GM06990 (cell line): ENCODE measurements at regions not wholly inside any gene's neighbourhood (a gene's known extent, or its start where the extent isn't known, plus 50 kb on each side); places are given as distances from the start of the nearest gene placed in this dataset.

Experiments
- DNase-seq: peaks from one replicate; pipeline ENCODE4 v3.0.0-alpha.2; 2011; ENCODE audit not compliant: insufficient read length; ENCODE audit errors: extremely low read depth
- H3K27me3 ChIP-seq: replicated peaks from 2 replicates; pipeline ENCODE4 v1.6.0; 2011; ENCODE audit warnings: low read length; ENCODE audit not compliant: control insufficient read depth, insufficient read depth
- H3K36me3 ChIP-seq: 2 replicates; pipeline ENCODE4 v1.5.1; 2011; ENCODE audit warnings: low read length; ENCODE audit not compliant: control insufficient read depth, insufficient read depth
- H3K4me3 ChIP-seq: replicated peaks from 2 replicates; pipeline ENCODE4 v1.5.1; 2011; ENCODE audit warnings: low read depth, mild to moderate bottlenecking, control low read depth, low read length
- CTCF ChIP-seq: IDR thresholded peaks from 2 replicates; pipeline ENCODE4 v1.5.1; 2011; ENCODE audit warnings: low read length, control low read depth, mild to moderate bottlenecking, inconsistent platforms; ENCODE audit not compliant: insufficient read depth, poor library complexity, severe bottlenecking

DNA sequence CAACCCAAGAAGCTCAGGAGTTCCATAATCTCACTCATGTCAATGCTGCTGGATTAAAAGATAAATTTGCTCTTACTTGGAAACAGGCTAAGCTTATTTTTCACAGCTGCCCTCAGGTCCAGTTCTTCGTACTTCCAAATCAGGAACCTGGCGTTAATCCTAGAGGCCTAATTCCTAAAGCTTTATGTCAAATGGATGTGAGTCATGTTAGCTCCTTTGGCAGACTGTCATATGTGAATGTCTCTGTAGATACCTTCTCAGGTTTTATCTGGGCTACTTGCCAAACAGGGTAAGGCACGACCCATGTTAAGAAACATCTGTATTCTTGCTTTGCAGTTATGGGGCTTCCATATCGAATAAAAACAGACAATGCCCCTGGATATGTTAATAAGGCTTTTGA, 504.6 kb downstream of the ALG10 start:
- TF ChIP-seq CTCF = no peak
- Histone ChIP-seq H3K4me3 (no peak overlapping the region), H3K27me3 (no peaks in the 10 kb centered on the region), H3K36me3 (no peaks in the 10 kb centered on the region)
- no peak for DNase-seq

GRCh38 chr12:34547276-34547675, 525.0 kb downstream of the ALG10 start:
- Histone ChIP-seq H3K27me3 (no peaks in the 10 kb centered on the region), H3K4me3 (no peak overlapping the region), H3K36me3 (no peaks in the 10 kb centered on the region)
- DNase-seq = no peak
- no peak for TF ChIP-seq CTCF

DNA sequence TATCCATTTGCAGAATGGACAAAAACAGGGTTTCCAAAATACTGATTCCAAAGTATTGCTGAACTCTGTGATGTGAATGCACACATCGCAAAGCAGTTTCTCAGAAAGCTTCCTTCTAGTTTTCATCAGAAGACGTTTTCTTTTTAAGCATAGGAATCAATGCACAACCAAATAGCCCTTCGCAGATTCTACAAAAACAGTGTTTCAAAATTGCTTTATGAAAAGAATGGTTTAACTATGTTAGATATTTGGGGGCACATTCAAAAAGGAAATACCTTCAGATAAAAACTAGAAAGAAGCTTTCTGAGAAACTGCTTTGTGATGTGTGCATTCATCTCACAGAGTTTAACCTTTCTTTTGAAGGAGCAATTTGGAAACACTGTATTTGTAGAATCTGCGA, 569.7 kb downstream of the ALG10 start:
- Histone ChIP-seq H3K4me3 (no peak overlapping the region), H3K27me3 (no peaks in the 10 kb centered on the region), H3K36me3 (no peaks in the 10 kb centered on the region)
- no peak for TF ChIP-seq CTCF
- no peak for DNase-seq

GRCh38 chr12:34595749-34596733, 573.7 kb downstream of the ALG10 start:
- no peaks in the 10 kb centered on the region for H3K27me3 ChIP-seq
- no peaks in the 10 kb centered on the region for H3K36me3 ChIP-seq
- DNase-seq = no peak
- no peak overlapping the region for H3K4me3 ChIP-seq
- no peak for TF ChIP-seq CTCF

GRCh38 chr12:34597548-34598351, 575.5 kb downstream of the ALG10 start:
- Histone ChIP-seq H3K4me3 (no peak overlapping the region), H3K27me3 (no peaks in the 10 kb centered on the region), H3K36me3 (no peaks in the 10 kb centered on the region)
- DNase-seq = no peak
- TF ChIP-seq CTCF = no peak
